WERI-Rb-1 (cell line): ENCODE measurements at regions not wholly inside any gene's neighbourhood (a gene's known extent, or its start where the extent isn't known, plus 50 kb on each side); places are given as distances from the start of the nearest gene placed in this dataset.

ENCODE experiments used
- DNase-seq: peaks from one replicate; pipeline ENCODE4 v3.0.0-alpha.2; 2020
- H3K27ac ChIP-seq: fragments of 250-450 bp; sonication (Bioruptor Pico); 2 replicates; pipeline ENCODE4 v1.5.1; 2020; ENCODE audit warnings: mild to moderate bottlenecking, moderate library complexity
- H3K27me3 ChIP-seq: fragments of 250-450 bp; sonication (Bioruptor Pico); 2 replicates; pipeline ENCODE4 v1.5.1; 2021; ENCODE audit warnings: mild to moderate bottlenecking, low read depth, moderate library complexity; ENCODE audit not compliant: insufficient read depth, severe bottlenecking
- H3K36me3 ChIP-seq: fragments of 250-450 bp; sonication (Bioruptor Pico); 2 replicates; pipeline ENCODE4 v1.5.1; 2020; ENCODE audit warnings: mild to moderate bottlenecking, moderate library complexity
- H3K4me3 ChIP-seq: 2 replicates; pipeline ENCODE4 v1.5.1; 2011; ENCODE audit warnings: low read depth, mild to moderate bottlenecking, control low read depth, low read length
- H3K9me3 ChIP-seq: fragments of 250-450 bp; sonication (Bioruptor Pico); 2 replicates; pipeline ENCODE4 v1.5.1; 2021; ENCODE audit warnings: mild to moderate bottlenecking, moderate library complexity; ENCODE audit not compliant: severe bottlenecking
- CTCF ChIP-seq: IDR thresholded peaks from 2 replicates; pipeline ENCODE4 v1.5.1; 2011; ENCODE audit warnings: low read depth, mild to moderate bottlenecking, control low read depth, inconsistent platforms, low read length

DNA sequence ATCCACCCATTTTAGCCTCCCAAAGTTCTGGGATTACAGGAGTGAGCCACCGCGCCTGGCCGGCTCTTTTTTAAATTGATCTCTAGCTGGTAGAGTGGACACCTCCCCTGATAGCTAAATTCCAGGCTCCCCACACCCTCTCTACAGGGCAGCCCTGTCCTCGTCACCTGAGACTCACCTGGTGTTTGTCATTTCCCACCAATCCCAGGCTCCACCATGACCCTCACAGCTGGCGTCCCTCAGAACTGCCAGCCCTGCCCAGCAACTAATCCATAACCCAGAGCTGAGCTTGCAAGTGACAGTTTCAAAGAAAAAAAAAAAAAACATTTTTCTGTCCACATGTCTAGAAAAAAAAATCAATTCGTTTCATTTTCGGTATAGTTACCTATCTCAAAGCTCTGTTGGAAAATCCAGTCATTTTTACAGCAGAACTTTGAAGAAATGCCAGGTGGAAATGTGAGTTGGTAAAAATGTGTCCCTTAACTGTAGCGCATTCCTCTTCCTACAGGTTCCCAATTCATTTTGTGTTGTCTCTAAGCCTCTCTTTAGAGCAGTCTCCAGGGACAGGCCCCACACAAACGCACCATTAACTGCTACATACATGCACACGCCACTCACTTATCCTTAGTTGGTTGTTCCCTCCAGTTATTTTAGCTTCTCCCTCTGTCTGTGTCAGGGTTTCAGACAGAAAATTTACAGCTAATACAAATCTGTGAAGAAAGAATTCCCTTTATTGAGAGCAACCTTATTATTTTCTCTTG lies 294.7 kb downstream of the FBXO15 start:
- no peaks in the 10 kb centered on the region for H3K27me3 ChIP-seq
- no peak overlapping the region for H3K27ac ChIP-seq
- H3K36me3 ChIP-seq = no peaks in the 10 kb centered on the region
- no peak for TF ChIP-seq CTCF
- no peak for DNase-seq
- H3K9me3 ChIP-seq = no peaks in the 10 kb centered on the region
- H3K4me3 ChIP-seq = no peak overlapping the region

GRCh38 chr18:73850782-73851181 lies 296.9 kb downstream of the FBXO15 start:
- H3K27me3 ChIP-seq = no peaks in the 10 kb centered on the region
- no peak for DNase-seq
- no peaks in the 10 kb centered on the region for H3K36me3 ChIP-seq
- no peak for TF ChIP-seq CTCF
- H3K9me3 ChIP-seq = no peaks in the 10 kb centered on the region
- H3K4me3 ChIP-seq = no peak overlapping the region
- H3K27ac ChIP-seq = no peak overlapping the region

DNA sequence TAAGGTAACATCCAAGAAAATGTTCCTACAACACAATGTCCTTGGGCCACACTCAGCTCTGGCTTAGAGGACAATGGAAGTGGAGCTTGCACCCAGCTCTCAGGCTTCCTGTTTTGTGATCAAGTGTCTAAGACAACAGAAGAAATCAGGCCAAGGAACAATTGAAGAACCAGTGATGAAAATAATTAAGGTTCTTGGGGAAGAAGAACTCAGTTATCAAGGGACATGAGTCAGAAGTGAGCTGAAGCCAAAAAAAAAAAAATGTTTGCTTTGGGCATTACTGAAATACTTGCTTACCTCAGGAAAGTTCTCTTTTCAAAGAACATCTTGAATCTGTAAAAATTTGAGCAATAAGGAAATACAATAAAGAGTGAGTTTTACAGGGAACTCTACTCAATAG lies 299.0 kb downstream of the FBXO15 start:
- H3K27ac ChIP-seq = no peak overlapping the region
- DNase-seq = no peak
- no peaks in the 10 kb centered on the region for H3K36me3 ChIP-seq
- H3K4me3 ChIP-seq = no peak overlapping the region
- H3K9me3 ChIP-seq = no peaks in the 10 kb centered on the region
- no peaks in the 10 kb centered on the region for H3K27me3 ChIP-seq
- no peak for TF ChIP-seq CTCF

- H3K27me3 ChIP-seq = no peaks in the 10 kb centered on the region
- no peak for DNase-seq
These were observed 304.2 kb downstream of the FBXO15 start for GRCh38 chr18:73843455-73843854.

GRCh38 chr18:73842795-73843394 lies 304.7 kb downstream of the FBXO15 start:
- no peaks in the 10 kb centered on the region for H3K27me3 ChIP-seq
- H3K4me3 ChIP-seq = peak overlapping the region; percentile 26
- peak; percentile 76 for DNase-seq
- TF ChIP-seq CTCF = peak; percentile 84
- H3K27ac ChIP-seq = peak overlapping the region; percentile 9
- no peaks in the 10 kb centered on the region for H3K9me3 ChIP-seq
- no peaks in the 10 kb centered on the region for H3K36me3 ChIP-seq

More at GRCh38 chr18:73843455-73843854, 304.2 kb downstream of the FBXO15 start:
- Histone ChIP-seq H3K36me3 (no peaks in the 10 kb centered on the region), H3K27ac (no peak overlapping the region), H3K4me3 (no peak overlapping the region), H3K9me3 (no peaks in the 10 kb centered on the region)
- no peak for TF ChIP-seq CTCF
